Tibial nerve (tissue), 4 donors: ENCODE measurements at regions not wholly inside any gene's neighbourhood (a gene's known extent, or its start where the extent isn't known, plus 50 kb on each side); places are given as distances from the start of the nearest gene placed in this dataset.
"Not testable (repeated sequence)": the region's sequence is repeated elsewhere in the genome, so short reads cannot be mapped to it uniquely, and the experiment has no call there.

ENCODE experiments used
- DNase-seq, 2 donors: peaks; one replicate each; pipeline ENCODE4 v3.0.0-alpha.2; 2019; ENCODE audit warnings: low spot score in 2 of 2
- H3K27ac ChIP-seq, 4 donors: fragments of 200-600 bp; sonication (generic) in 3 of 4; one replicate each; pipeline ENCODE4 v1.5.1; 2017 to 2019; ENCODE audit warnings: mild to moderate bottlenecking in 1 of 4
- H3K27me3 ChIP-seq, 2 donors: fragments of 200-600 bp; sonication (generic) in 1 of 2; one replicate each; pipeline versions ENCODE4 v1.5.1 to v1.6.0; 2017 to 2019
- H3K36me3 ChIP-seq, 3 donors: fragments of 200-600 bp; sonication (generic); one replicate each; pipeline ENCODE4 v1.5.1; 2018 to 2019
- H3K4me1 ChIP-seq, 4 donors: fragments of 200-600 bp; sonication (generic) in 3 of 4; one replicate each; pipeline ENCODE4 v1.5.1; 2017 to 2019
- H3K4me3 ChIP-seq, 4 donors: fragments of 200-600 bp; sonication (generic) in 3 of 4; one replicate each; pipeline ENCODE4 v1.5.1; 2017 to 2019; ENCODE audit warnings: mild to moderate bottlenecking in 1 of 4, moderate library complexity in 1 of 4
- H3K9me3 ChIP-seq, 4 donors: fragments of 200-600 bp; sonication (generic) in 3 of 4; one replicate each; pipeline ENCODE4 v1.5.1; 2017 to 2019
- CTCF ChIP-seq, 5 experiments: fragments of 200-600 bp in 3 of 5; fragments of 450-650 bp in 2 of 5; sonication (generic) in 3 of 5; IDR thresholded peaks; one replicate each; pipeline ENCODE4 v1.5.1; 2016 to 2019; ENCODE audit warnings: antibody characterized with exemption in 5 of 5, mild to moderate bottlenecking in 3 of 5, moderate library complexity in 2 of 5
- EP300 ChIP-seq, 2 donors: sonication (generic); formaldehyde crosslinking; IDR thresholded peaks; one replicate each; pipeline ENCODE4 v1.6.1; 2017; ENCODE audit warnings: antibody characterized with exemption in 2 of 2, mild to moderate bottlenecking in 1 of 2
- POLR2A ChIP-seq, 2 donors: fragments of 450-650 bp; IDR thresholded peaks; one replicate each; pipeline ENCODE4 v1.6.1; 2017; ENCODE audit warnings: antibody characterized with exemption in 2 of 2, mild to moderate bottlenecking in 2 of 2, moderate library complexity in 2 of 2
- WGBS, 2 donors: methylation state at CpG; one replicate each; pipeline ENCODE4 v1.1.5; 2018; 5-methylcytosine and 5-hydroxymethylcytosine counted together

- TF ChIP-seq EP300 (IDR thresholded peaks at IDR 0.05): no peak
- no peak for TF ChIP-seq POLR2A (IDR thresholded peaks at IDR 0.05)
- no peak for TF ChIP-seq CTCF (IDR thresholded peaks at IDR 0.05)
- no peak for DNase-seq
- WGBS, 2 donors: 89 to 92% methylated on average over 1 of the region's 1 CpG
- no peaks in the 10 kb centered on the region for H3K36me3 ChIP-seq
- H3K9me3 ChIP-seq: no peaks in the 10 kb centered on the region
- no peak overlapping the region for H3K4me3 ChIP-seq
- no peaks in the 10 kb centered on the region for H3K27me3 ChIP-seq
- H3K27ac ChIP-seq: no peak overlapping the region
- peaks cover 0 to 13% (median 0%) of the 10 kb centered on the region in 4 donors for H3K4me1 ChIP-seq
These were observed 123.8 kb downstream of the NFKBIZ start for GRCh38 chr3:101973163-101973505.

GRCh38 chr3:101975415-101975814 lies 126.1 kb downstream of the NFKBIZ start:
- not testable (repeated sequence) for DNase-seq, H3K36me3 ChIP-seq, H3K9me3 ChIP-seq, H3K27me3 ChIP-seq, H3K4me3 ChIP-seq, H3K27ac ChIP-seq
- peaks cover 0 to 13% (median 0%) of the 10 kb centered on the region in 4 donors for H3K4me1 ChIP-seq
- WGBS, 2 donors: 94 to 95% methylated on average over 1 of the region's 1 CpG

GRCh38 chr3:101976473-101976872 lies 127.2 kb downstream of the NFKBIZ start:
- Histone ChIP-seq H3K27ac (no peak overlapping the region), H3K4me3 (no peak overlapping the region), H3K27me3 (no peaks in the 10 kb centered on the region), H3K4me1 (peaks cover 0 to 13% (median 0%) of the 10 kb centered on the region in 4 donors), H3K36me3 (no peaks in the 10 kb centered on the region), H3K9me3 (no peaks in the 10 kb centered on the region)
- WGBS, 2 donors: 67 to 85% methylated on average over 1 of the region's 1 CpG
- peak in 1 of 2 donors; percentile 20 for TF ChIP-seq EP300 (IDR thresholded peaks at IDR 0.05)
- no peak for TF ChIP-seq POLR2A (IDR thresholded peaks at IDR 0.05)
- no peak for DNase-seq

GRCh38 chr3:101978348-101978747 lies 129.0 kb downstream of the NFKBIZ start:
- TF ChIP-seq CTCF (IDR thresholded peaks at IDR 0.05) (no peak), POLR2A (IDR thresholded peaks at IDR 0.05) (no peak), EP300 (IDR thresholded peaks at IDR 0.05) (no peak)
- Histone ChIP-seq H3K27me3 (no peaks in the 10 kb centered on the region), H3K36me3 (no peaks in the 10 kb centered on the region), H3K4me1 (peaks cover 0 to 13% (median 0%) of the 10 kb centered on the region in 4 donors), H3K9me3 (no peaks in the 10 kb centered on the region), H3K27ac (no peak overlapping the region), H3K4me3 (no peak overlapping the region)
- WGBS, 2 donors: 56 to 60% methylated on average over 2 of the region's 2 CpGs
- DNase-seq: no peak

- H3K4me1 ChIP-seq: peaks cover 0 to 13% (median 0%) of the 10 kb centered on the region in 4 donors
- no peaks in the 10 kb centered on the region for H3K27me3 ChIP-seq
- no peak for TF ChIP-seq POLR2A (IDR thresholded peaks at IDR 0.05)
- no peak for TF ChIP-seq CTCF (IDR thresholded peaks at IDR 0.05)
- no peak for TF ChIP-seq EP300 (IDR thresholded peaks at IDR 0.05)
- no peak overlapping the region for H3K4me3 ChIP-seq
- H3K9me3 ChIP-seq: no peaks in the 10 kb centered on the region
- WGBS, 2 donors: 70% methylated on average over 3 of the region's 3 CpGs
- H3K36me3 ChIP-seq: no peaks in the 10 kb centered on the region
- H3K27ac ChIP-seq: no peak overlapping the region
- no peak for DNase-seq
These were observed 129.7 kb downstream of the NFKBIZ start for GRCh38 chr3:101979033-101979432.

GRCh38 chr3:101984356-101984755 lies 135.0 kb downstream of the NFKBIZ start:
- H3K4me3 ChIP-seq: no peak overlapping the region
- H3K27ac ChIP-seq: no peak overlapping the region
- H3K27me3 ChIP-seq: no peaks in the 10 kb centered on the region
- 83 to 86% methylated on average over 4 of the region's 4 CpGs for WGBS, 2 donors
- TF ChIP-seq POLR2A (IDR thresholded peaks at IDR 0.05) (no peak), EP300 (IDR thresholded peaks at IDR 0.05) (no peak), CTCF (IDR thresholded peaks at IDR 0.05) (no peak)
- H3K36me3 ChIP-seq: no peaks in the 10 kb centered on the region
- no peaks in the 10 kb centered on the region for H3K9me3 ChIP-seq
- H3K4me1 ChIP-seq: no peaks in the 10 kb centered on the region
- no peak for DNase-seq
